ENCODE measurements at regions not wholly inside any gene's neighbourhood (a gene's known extent, or its start where the extent isn't known, plus 50 kb on each side); places are given as distances from the start of the nearest gene placed in this dataset.

- no peak for TF ChIP-seq CTCF (IDR thresholded peaks at IDR 0.05)
Measured at GRCh38 chr5:40134883-40135520, 544.7 kb upstream of the PTGER4 start.

GRCh38 chr5:40124367-40124766 lies 555.3 kb upstream of the PTGER4 start:
- no peak for TF ChIP-seq CTCF (IDR thresholded peaks at IDR 0.05)

GRCh38 chr5:40121236-40121635 lies 558.5 kb upstream of the PTGER4 start:
- TF ChIP-seq CTCF (IDR thresholded peaks at IDR 0.05): no peak

GRCh38 chr5:40112875-40113274 lies 566.8 kb upstream of the PTGER4 start:
- TF ChIP-seq CTCF (IDR thresholded peaks at IDR 0.05): no peak

GRCh38 chr5:40106847-40107246 lies 572.9 kb upstream of the PTGER4 start:
- TF ChIP-seq CTCF (IDR thresholded peaks at IDR 0.05): no peak

GRCh38 chr5:40098313-40098712 lies 581.4 kb upstream of the PTGER4 start:
- no peak for TF ChIP-seq CTCF (IDR thresholded peaks at IDR 0.05)

- TF ChIP-seq CTCF (IDR thresholded peaks at IDR 0.05): no peak
Measured at GRCh38 chr5:40093550-40093949, 586.2 kb upstream of the PTGER4 start.

- TF ChIP-seq CTCF (IDR thresholded peaks at IDR 0.05): no peak
Measured at GRCh38 chr5:40089269-40089668, 590.4 kb upstream of the PTGER4 start.
